ENCODE measurements at regions not wholly inside any gene's neighbourhood (a gene's known extent, or its start where the extent isn't known, plus 50 kb on each side); places are given as distances from the start of the nearest gene placed in this dataset.

DNA sequence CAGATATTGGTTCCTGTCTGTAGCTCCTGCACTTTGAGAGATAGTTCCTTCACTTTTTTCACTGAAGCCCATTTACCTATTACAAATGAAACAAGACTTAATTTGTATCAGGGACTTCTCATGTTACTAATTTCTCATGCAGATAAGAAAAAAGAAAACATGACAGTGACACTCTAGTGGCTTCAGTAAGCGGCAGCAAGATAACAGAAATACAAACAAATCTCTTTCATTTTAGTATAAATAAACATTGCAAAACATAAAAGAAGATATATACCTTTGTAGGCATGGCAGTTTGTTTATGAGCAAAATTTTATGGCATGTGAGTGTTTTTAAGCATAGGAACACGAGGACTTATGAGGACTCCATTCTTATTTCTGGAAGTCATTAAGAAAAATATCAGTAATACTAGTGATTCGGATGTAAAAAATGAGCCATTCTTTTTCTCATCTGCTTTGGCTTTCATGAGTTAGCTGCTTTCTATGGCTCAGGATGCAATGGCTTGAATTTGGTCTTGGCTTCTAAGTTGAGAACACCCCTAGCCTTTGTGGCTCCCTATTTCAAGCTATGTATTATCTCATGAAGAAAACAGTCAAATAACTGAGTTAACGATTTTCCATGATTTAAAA is 310.1 kb upstream of the RGS6 start:
- H3K27me3 ChIP-seq, result no peaks in the 10 kb centered on the region
- DNase-seq, result no peak
- WGBS, 2 donors, result 57 to 88% methylated on average over 4 of the region's 4 CpGs
- no peak overlapping the region for H3K4me3 ChIP-seq
- H3K9me3 ChIP-seq, result no peaks in the 10 kb centered on the region
- peaks cover 0 to 7% (median 0%) of the 10 kb centered on the region in 4 donors for H3K4me1 ChIP-seq
- H3K27ac ChIP-seq, result no peak overlapping the region
- H3K36me3 ChIP-seq, result peaks cover 0 to 23% (median 0%) of the 10 kb centered on the region in 4 donors
- intact Hi-C loops (cut with DNase I), result loop anchor here (10.0 kb wide), 1 partner anchor 297 kb away; the partner anchor contains the start of gene SIPA1L1
- TF ChIP-seq POLR2AphosphoS5 (IDR thresholded peaks at IDR 0.05), result no peak

DNA sequence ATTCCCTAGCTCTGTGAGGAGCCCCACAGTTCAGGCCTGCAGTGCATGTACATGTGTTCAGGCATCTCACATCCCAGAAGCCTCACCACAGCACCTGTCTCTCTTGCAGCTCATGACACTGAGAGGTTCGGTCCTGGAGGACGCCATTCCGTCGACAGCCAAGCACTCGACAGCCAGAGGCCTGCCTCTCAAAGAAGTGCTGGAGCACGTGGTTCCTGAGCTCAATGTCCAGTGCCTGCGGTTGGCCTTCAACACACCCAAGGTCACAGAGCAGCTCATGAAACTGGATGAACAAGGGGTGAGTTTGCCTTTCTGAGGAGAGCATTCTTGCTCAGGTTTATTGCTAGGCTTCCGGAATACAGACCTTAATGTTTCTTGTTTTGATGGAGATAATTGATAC is 308.3 kb upstream of the RGS6 start:
- Histone ChIP-seq H3K27me3 (no peaks in the 10 kb centered on the region), H3K4me3 (no peak overlapping the region), H3K27ac (no peak overlapping the region), H3K36me3 (peaks cover 0 to 19% (median 0%) of the 10 kb centered on the region in 4 donors), H3K4me1 (peaks cover 0 to 15% (median 5%) of the 10 kb centered on the region in 4 donors), H3K9me3 (no peaks in the 10 kb centered on the region)
- 92 to 93% methylated on average over 8 of the region's 8 CpGs for WGBS, 2 donors
- no peak for DNase-seq
- TF ChIP-seq POLR2A (IDR thresholded peaks at IDR 0.05) (no peak), POLR2AphosphoS5 (IDR thresholded peaks at IDR 0.05) (no peak), EP300 (IDR thresholded peaks at IDR 0.05) (no peak)
- TF ChIP-seq, protein P1, sequence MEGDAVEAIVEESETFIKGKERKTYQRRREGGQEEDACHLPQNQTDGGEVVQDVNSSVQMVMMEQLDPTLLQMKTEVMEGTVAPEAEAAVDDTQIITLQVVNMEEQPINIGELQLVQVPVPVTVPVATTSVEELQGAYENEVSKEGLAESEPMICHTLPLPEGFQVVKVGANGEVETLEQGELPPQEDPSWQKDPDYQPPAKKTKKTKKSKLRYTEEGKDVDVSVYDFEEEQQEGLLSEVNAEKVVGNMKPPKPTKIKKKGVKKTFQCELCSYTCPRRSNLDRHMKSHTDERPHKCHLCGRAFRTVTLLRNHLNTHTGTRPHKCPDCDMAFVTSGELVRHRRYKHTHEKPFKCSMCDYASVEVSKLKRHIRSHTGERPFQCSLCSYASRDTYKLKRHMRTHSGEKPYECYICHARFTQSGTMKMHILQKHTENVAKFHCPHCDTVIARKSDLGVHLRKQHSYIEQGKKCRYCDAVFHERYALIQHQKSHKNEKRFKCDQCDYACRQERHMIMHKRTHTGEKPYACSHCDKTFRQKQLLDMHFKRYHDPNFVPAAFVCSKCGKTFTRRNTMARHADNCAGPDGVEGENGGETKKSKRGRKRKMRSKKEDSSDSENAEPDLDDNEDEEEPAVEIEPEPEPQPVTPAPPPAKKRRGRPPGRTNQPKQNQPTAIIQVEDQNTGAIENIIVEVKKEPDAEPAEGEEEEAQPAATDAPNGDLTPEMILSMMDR (IDR thresholded peaks at IDR 0.05), result no peak
- intact Hi-C loops (cut with DNase I), result loop anchor here (10.0 kb wide), 1 partner anchor 299 kb away; the partner anchor contains the start of gene SIPA1L1

DNA sequence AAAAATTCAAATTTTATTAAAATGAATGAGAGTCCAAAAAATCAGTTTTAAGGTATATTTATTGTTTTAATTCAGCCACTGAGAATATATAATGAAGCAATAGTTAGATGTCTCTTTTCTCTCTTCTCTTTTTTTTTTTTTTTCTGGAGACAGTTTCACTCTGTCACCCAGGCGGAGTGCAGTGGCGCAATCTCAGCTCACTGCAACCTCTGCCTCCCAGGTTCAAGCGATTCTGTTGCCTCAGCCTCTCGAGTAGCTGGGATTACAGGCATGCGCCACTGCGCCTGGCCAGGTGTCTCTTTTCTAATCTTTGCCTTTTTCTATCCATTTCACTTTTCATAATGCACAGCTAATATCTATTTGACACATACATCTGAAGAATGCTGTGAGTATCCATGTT is 307.1 kb upstream of the RGS6 start:
- intact Hi-C loops (cut with DNase I), result loop anchor here (10.0 kb wide), 1 partner anchor 300 kb away; the partner anchor contains the start of gene SIPA1L1
- TF ChIP-seq EP300 (IDR thresholded peaks at IDR 0.05), result no peak
- no peak for TF ChIP-seq POLR2AphosphoS5 (IDR thresholded peaks at IDR 0.05)
- no peak for TF ChIP-seq POLR2A (IDR thresholded peaks at IDR 0.05)
- no peak overlapping the region for H3K27ac ChIP-seq
- peaks cover 0 to 14% (median 0%) of the 10 kb centered on the region in 4 donors for H3K36me3 ChIP-seq
- no peak overlapping the region for H3K4me3 ChIP-seq
- no peaks in the 10 kb centered on the region for H3K27me3 ChIP-seq
- no peak for DNase-seq
- WGBS, 2 donors, result 95 to 96% methylated on average over 6 of the region's 6 CpGs
- H3K4me1 ChIP-seq, result peaks cover 0 to 16% (median 5%) of the 10 kb centered on the region in 4 donors
- no peaks in the 10 kb centered on the region for H3K9me3 ChIP-seq

DNA sequence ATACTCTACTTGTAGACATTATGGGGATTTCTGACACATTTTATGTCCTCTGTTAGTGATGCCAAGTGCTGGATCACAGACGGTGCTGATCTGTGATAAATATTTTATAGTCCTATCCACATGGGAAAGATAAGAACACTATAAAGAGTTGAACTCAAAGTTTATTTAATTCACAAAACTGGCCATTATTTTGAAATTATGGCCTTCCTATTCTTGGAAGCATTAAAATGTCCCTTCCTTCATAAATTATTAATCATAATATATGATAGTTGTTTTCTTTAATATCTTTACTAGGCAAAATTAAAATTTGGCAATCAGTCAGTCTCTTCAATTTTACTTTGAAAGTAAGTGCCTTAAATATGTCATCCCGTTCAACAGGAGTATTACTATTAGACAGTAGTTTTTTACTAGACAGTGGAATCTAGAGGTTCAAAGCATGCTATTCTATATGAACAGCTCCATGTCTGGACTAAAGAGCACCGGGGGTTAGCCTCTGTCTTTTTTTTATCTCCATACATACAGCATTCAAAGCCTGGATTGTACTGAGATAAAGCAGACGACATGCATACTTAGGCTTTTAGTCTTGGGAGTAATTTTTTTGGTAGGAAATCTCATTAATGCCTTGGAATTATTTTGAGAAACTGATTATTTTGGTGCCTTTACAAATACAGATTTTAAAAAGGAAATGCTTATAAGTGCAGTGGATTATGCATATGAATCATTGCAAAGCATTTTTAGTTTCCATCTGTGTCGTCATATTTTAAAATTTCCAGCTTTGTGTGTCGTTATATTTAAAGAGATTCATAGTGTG is 306.1 kb upstream of the RGS6 start:
- Histone ChIP-seq H3K9me3 (no peaks in the 10 kb centered on the region), H3K4me1 (peaks cover 0 to 16% (median 5%) of the 10 kb centered on the region in 4 donors), H3K4me3 (no peak overlapping the region), H3K27me3 (no peaks in the 10 kb centered on the region), H3K36me3 (peaks cover 0 to 14% (median 0%) of the 10 kb centered on the region in 4 donors), H3K27ac (no peak overlapping the region)
- TF ChIP-seq, protein P1 (IDR thresholded peaks at IDR 0.05), result no peak
- no peak for TF ChIP-seq EP300 (IDR thresholded peaks at IDR 0.05)
- no peak for TF ChIP-seq POLR2AphosphoS5 (IDR thresholded peaks at IDR 0.05)
- no peak for TF ChIP-seq POLR2A (IDR thresholded peaks at IDR 0.05)
- 78 to 79% methylated on average over 6 of the region's 6 CpGs for WGBS, 2 donors
- no peak for DNase-seq
- intact Hi-C loops (cut with DNase I), result loop anchor here (10.0 kb wide), 1 partner anchor 301 kb away; the partner anchor contains the start of gene SIPA1L1

DNA sequence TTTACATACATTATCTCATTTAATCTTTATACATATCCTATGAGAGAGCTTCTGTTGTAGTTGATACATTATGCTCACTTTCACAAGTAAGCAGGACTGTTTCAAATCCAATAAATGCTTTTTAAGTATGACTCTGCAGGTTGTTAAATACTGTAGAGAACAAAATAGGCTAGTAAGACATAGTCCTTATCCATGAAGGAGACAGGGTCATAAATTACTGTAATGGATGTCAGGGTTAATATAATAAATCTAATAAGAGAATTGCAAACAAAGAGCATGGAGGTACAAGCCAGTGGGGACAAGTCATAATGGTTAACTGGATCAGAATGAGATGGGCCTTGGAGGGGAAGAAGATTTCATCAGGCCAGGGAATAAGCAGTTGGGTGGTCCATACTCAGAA is 303.8 kb upstream of the RGS6 start:
- no peak overlapping the region for H3K4me3 ChIP-seq
- no peaks in the 10 kb centered on the region for H3K27me3 ChIP-seq
- intact Hi-C loops (cut with DNase I), result loop anchor here (10.0 kb wide), 1 partner anchor 304 kb away; the partner anchor contains the start of gene SIPA1L1
- peaks cover 0 to 16% (median 5%) of the 10 kb centered on the region in 4 donors for H3K4me1 ChIP-seq
- TF ChIP-seq EP300 (IDR thresholded peaks at IDR 0.05) (peak in 1 of 4 donors; percentile 73), POLR2AphosphoS5 (IDR thresholded peaks at IDR 0.05) (peak; percentile 63 to 88 (median 80)), POLR2A (IDR thresholded peaks at IDR 0.05) (no peak)
- TF ChIP-seq, protein P1 (IDR thresholded peaks at IDR 0.05), result no peak
- H3K27ac ChIP-seq, result peak overlapping the region in 2 of 4 donors; percentile 9 to 47
- H3K36me3 ChIP-seq, result peaks cover 0 to 14% (median 0%) of the 10 kb centered on the region in 4 donors
- H3K9me3 ChIP-seq, result no peaks in the 10 kb centered on the region
- DNase-seq, result no peak

All from sigmoid colon (tissue), 6 donors.